ENCODE measurements at regions not wholly inside any gene's neighbourhood (a gene's known extent, or its start where the extent isn't known, plus 50 kb on each side); places are given as distances from the start of the nearest gene placed in this dataset.
"Not testable (repeated sequence)": the region's sequence is repeated elsewhere in the genome, so short reads cannot be mapped to it uniquely, and the experiment has no call there.

DNA sequence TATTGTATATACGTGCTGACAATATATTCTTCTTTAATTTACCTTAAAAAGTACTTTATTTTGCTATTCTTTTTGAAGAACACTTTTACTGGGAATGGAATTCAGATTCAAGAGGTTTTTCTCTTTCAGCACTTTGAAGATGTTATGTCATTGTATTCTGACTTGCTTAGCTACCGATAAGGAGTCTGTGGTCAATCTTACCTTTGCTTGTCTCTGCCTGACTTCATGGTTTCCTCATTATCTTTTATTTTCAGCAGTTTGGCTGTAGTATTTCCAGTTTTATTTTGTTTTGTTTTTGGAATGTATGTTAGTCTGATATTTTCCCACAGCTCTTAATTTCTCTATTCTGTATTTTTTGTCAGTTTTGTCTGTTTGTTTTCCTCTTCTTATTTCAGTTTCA lies 187.9 kb upstream of the SMIM30 start:
- Histone ChIP-seq H3K9me3 (ENCODE audit: control insufficient read depth in 4 of 4, insufficient read depth in 3 of 4, low read length in 3 of 4) (no peaks in the 10 kb centered on the region), H3K27me3 (ENCODE audit: control insufficient read depth in 3 of 3, insufficient read depth in 3 of 3, low read length in 2 of 3) (no peaks in the 10 kb centered on the region), H3K9ac (ENCODE audit: insufficient read depth in 1 of 2, low read length in 2 of 2) (no peak overlapping the region), H3K27ac (ENCODE audit: low read depth in 1 of 2, low read length in 1 of 2) (no peak overlapping the region), H3K36me3 (ENCODE audit: control insufficient read depth in 4 of 4, insufficient read depth in 4 of 4, low read length in 4 of 4) (no peaks in the 10 kb centered on the region), H3K4me3 (no peak overlapping the region), H3K4me1 (ENCODE audit: control insufficient read depth in 5 of 5, insufficient read depth in 5 of 5, low read length in 5 of 5) (no peaks in the 10 kb centered on the region)
- no peak for ATAC-seq (ENCODE audit: insufficient read depth, low FRiP score)
- TF ChIP-seq, protein P1, sequence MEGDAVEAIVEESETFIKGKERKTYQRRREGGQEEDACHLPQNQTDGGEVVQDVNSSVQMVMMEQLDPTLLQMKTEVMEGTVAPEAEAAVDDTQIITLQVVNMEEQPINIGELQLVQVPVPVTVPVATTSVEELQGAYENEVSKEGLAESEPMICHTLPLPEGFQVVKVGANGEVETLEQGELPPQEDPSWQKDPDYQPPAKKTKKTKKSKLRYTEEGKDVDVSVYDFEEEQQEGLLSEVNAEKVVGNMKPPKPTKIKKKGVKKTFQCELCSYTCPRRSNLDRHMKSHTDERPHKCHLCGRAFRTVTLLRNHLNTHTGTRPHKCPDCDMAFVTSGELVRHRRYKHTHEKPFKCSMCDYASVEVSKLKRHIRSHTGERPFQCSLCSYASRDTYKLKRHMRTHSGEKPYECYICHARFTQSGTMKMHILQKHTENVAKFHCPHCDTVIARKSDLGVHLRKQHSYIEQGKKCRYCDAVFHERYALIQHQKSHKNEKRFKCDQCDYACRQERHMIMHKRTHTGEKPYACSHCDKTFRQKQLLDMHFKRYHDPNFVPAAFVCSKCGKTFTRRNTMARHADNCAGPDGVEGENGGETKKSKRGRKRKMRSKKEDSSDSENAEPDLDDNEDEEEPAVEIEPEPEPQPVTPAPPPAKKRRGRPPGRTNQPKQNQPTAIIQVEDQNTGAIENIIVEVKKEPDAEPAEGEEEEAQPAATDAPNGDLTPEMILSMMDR (IDR thresholded peaks at IDR 0.05; ENCODE audit: control extremely low read depth, extremely low read depth), result no peak
- DNase-seq, result no peak
- 64 to 78% methylated on average over 2 of the region's 2 CpGs for WGBS, 2 donors

DNA sequence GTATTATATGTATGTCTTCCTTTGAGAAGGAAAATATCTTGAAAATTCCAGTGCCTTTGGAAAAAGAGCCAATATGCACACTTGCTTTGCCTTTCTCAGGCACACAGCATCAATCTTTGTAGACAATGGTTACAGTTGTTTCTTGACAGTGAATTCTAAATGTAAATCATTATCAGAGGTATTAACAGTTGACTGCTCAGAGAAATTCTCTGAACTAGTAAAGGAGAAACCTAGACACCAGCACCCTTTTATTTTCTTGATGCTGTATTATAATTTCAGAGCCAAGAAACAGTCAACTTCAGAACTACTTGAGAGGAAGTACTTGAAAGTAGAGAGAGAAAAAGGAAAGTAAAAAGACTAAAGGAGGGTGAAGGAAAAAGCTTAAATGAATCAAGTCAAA lies 185.8 kb upstream of the SMIM30 start:
- Histone ChIP-seq H3K4me1 (ENCODE audit: control insufficient read depth in 5 of 5, insufficient read depth in 5 of 5, low read length in 5 of 5) (no peaks in the 10 kb centered on the region), H3K9me3 (ENCODE audit: control insufficient read depth in 4 of 4, insufficient read depth in 3 of 4, low read length in 3 of 4) (no peaks in the 10 kb centered on the region), H3K27me3 (ENCODE audit: control insufficient read depth in 3 of 3, insufficient read depth in 3 of 3, low read length in 2 of 3) (no peaks in the 10 kb centered on the region), H3K36me3 (ENCODE audit: control insufficient read depth in 4 of 4, insufficient read depth in 4 of 4, low read length in 4 of 4) (no peaks in the 10 kb centered on the region), H3K9ac (ENCODE audit: insufficient read depth in 1 of 2, low read length in 2 of 2) (no peak overlapping the region), H3K27ac (ENCODE audit: low read depth in 1 of 2, low read length in 1 of 2) (no peak overlapping the region), H3K4me3 (no peak overlapping the region)
- no peak for ATAC-seq (ENCODE audit: insufficient read depth, low FRiP score)
- TF ChIP-seq, protein P1 (IDR thresholded peaks at IDR 0.05; ENCODE audit: control extremely low read depth, extremely low read depth), result no peak
- no peak for DNase-seq

DNA sequence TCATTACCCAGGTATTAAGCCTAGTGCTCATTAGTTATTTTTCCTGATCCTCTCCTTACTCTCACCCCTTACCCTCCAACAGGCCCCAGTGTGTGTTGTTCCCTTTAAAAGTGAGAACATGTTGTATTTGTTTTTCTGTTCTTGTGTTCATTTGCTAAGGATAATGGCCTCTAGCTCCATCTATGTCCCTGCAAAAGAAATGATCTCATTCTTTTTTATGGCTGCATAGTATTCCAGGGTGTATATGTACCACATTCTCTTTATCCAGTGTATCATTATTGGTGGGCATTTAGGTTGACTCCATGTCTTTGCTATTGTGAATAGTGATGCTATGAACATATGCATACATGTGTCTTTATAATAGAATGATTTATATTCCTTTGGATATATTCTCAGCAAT lies 185.0 kb upstream of the SMIM30 start:
- H3K27me3 ChIP-seq (ENCODE audit: control insufficient read depth in 3 of 3, insufficient read depth in 3 of 3, low read length in 2 of 3); H3K9me3 ChIP-seq (ENCODE audit: control insufficient read depth in 4 of 4, insufficient read depth in 3 of 4, low read length in 3 of 4); DNase-seq; H3K4me1 ChIP-seq (ENCODE audit: control insufficient read depth in 5 of 5, insufficient read depth in 5 of 5, low read length in 5 of 5); ATAC-seq (ENCODE audit: insufficient read depth, low FRiP score); H3K27ac ChIP-seq (ENCODE audit: low read depth in 1 of 2, low read length in 1 of 2); H3K9ac ChIP-seq (ENCODE audit: insufficient read depth in 1 of 2, low read length in 2 of 2); H3K4me3 ChIP-seq; H3K36me3 ChIP-seq (ENCODE audit: control insufficient read depth in 4 of 4, insufficient read depth in 4 of 4, low read length in 4 of 4): not testable (repeated sequence)

DNA sequence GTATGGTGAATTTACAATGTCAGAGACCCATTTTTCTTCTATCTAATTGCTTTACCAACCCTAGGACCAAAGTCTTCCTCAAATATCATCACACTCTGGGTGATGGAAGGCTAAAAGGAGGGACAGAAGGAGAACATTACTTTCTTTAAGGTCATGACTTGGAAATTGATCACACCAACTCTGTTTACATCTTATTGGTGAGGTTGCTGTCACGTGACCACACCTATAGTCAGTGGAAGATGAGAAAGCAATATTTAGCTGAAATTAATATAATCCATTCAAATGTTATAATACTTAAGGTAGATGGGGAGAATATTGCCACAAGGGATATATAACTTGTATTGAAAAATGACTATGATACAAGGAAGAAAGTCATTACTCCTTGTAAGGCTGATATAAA lies 183.6 kb upstream of the SMIM30 start:
- Histone ChIP-seq H3K9me3 (ENCODE audit: control insufficient read depth in 4 of 4, insufficient read depth in 3 of 4, low read length in 3 of 4) (no peaks in the 10 kb centered on the region), H3K4me3 (no peak overlapping the region), H3K36me3 (ENCODE audit: control insufficient read depth in 4 of 4, insufficient read depth in 4 of 4, low read length in 4 of 4) (no peaks in the 10 kb centered on the region), H3K27me3 (ENCODE audit: control insufficient read depth in 3 of 3, insufficient read depth in 3 of 3, low read length in 2 of 3) (no peaks in the 10 kb centered on the region), H3K27ac (ENCODE audit: low read depth in 1 of 2, low read length in 1 of 2) (no peak overlapping the region), H3K9ac (ENCODE audit: insufficient read depth in 1 of 2, low read length in 2 of 2) (no peak overlapping the region), H3K4me1 (ENCODE audit: control insufficient read depth in 5 of 5, insufficient read depth in 5 of 5, low read length in 5 of 5) (no peaks in the 10 kb centered on the region)
- TF ChIP-seq, protein P1 (IDR thresholded peaks at IDR 0.05; ENCODE audit: control extremely low read depth, extremely low read depth), result no peak
- no peak for DNase-seq
- no peak for ATAC-seq (ENCODE audit: insufficient read depth, low FRiP score)
- WGBS, 2 donors, result 71 to 77% methylated on average over 1 of the region's 1 CpG
